HEK293T (cell line): ENCODE measurements at regions not wholly inside any gene's neighbourhood (a gene's known extent, or its start where the extent isn't known, plus 50 kb on each side); places are given as distances from the start of the nearest gene placed in this dataset.
"Not testable (repeated sequence)": the region's sequence is repeated elsewhere in the genome, so short reads cannot be mapped to it uniquely, and the experiment has no call there.

Source experiments
- CTCF ChIA-PET: fragments of 350-600 bp; formaldehyde crosslinking; extraction: SDS; loops from one replicate; lab custom pipeline; 2021; ENCODE audit warnings: antibody characterized with exemption, inconsistent platforms; lab: Yijun Ruan, JAX
- POLR2A ChIA-PET: fragments of 350-600 bp; formaldehyde crosslinking; extraction: SDS; loops from one replicate; lab custom pipeline; 2020; ENCODE audit warnings: antibody characterized with exemption, inconsistent platforms; lab: Yijun Ruan, JAX
- DNase-seq: peaks from one replicate; pipeline ENCODE4 v3.0.0; 2012; ENCODE audit warnings: mixed read lengths; ENCODE audit errors: extremely low spot score
- ARNT ChIP-seq: fragments of 450-650 bp; IDR thresholded peaks from 2 replicates; pipeline ENCODE4 v1.6.1; 2017; ENCODE audit warnings: mild to moderate bottlenecking
- BHLHE40 ChIP-seq: fragments of 450-650 bp; IDR thresholded peaks from 2 replicates; pipeline ENCODE4 v1.6.1; 2016; ENCODE audit warnings: mild to moderate bottlenecking, moderate library complexity, borderline replicate concordance
- CTBP1 ChIP-seq: fragments of 450-650 bp; IDR thresholded peaks from 2 replicates; pipeline ENCODE4 v1.6.1; 2016; ENCODE audit warnings: borderline replicate concordance
- ELF4 ChIP-seq: fragments of 450-650 bp; IDR thresholded peaks from 2 replicates; pipeline ENCODE4 v1.6.1; 2017; ENCODE audit warnings: antibody characterized with exemption
- FOXA1 ChIP-seq: fragments of 450-650 bp; IDR thresholded peaks from 2 replicates; pipeline ENCODE4 v1.6.1; 2016; ENCODE audit warnings: mild to moderate bottlenecking
- FOXK2 ChIP-seq: fragments of 450-650 bp; IDR thresholded peaks from 2 replicates; pipeline ENCODE4 v1.6.1; 2016; ENCODE audit warnings: mild to moderate bottlenecking
- FOXM1 ChIP-seq: fragments of 450-650 bp; IDR thresholded peaks from 2 replicates; pipeline ENCODE4 v1.6.1; 2017; ENCODE audit warnings: mild to moderate bottlenecking, borderline replicate concordance
- HDGF ChIP-seq: fragments of 450-650 bp; IDR thresholded peaks from 2 replicates; pipeline ENCODE4 v1.6.1; 2017; ENCODE audit warnings: antibody characterized with exemption, borderline replicate concordance
- L3MBTL2 ChIP-seq: fragments of 450-650 bp; conservative IDR thresholded peaks from 2 replicates; pipeline ENCODE4 v1.6.1; 2016; ENCODE audit warnings: mild to moderate bottlenecking
- LEF1 ChIP-seq: fragments of 450-650 bp; IDR thresholded peaks from 2 replicates; pipeline ENCODE4 v1.6.1; 2017; ENCODE audit warnings: mild to moderate bottlenecking, borderline replicate concordance
- NFRKB ChIP-seq: fragments of 450-650 bp; IDR thresholded peaks from 2 replicates; pipeline ENCODE4 v1.6.1; 2016; ENCODE audit warnings: mild to moderate bottlenecking, moderate library complexity
- PKNOX1 ChIP-seq: fragments of 450-650 bp; IDR thresholded peaks from 2 replicates; pipeline ENCODE4 v1.6.1; 2016
- SP1 ChIP-seq: fragments of 450-650 bp; IDR thresholded peaks from 2 replicates; pipeline ENCODE4 v1.6.1; 2017
- SUZ12 ChIP-seq: fragments of 450-650 bp; IDR thresholded peaks from 2 replicates; pipeline ENCODE4 v1.6.1; 2016; ENCODE audit warnings: mild to moderate bottlenecking
- TARDBP ChIP-seq: fragments of 450-650 bp; IDR thresholded peaks from 2 replicates; pipeline ENCODE4 v1.6.1; 2016
- ZNF384 ChIP-seq: fragments of 450-650 bp; IDR thresholded peaks from 2 replicates; pipeline ENCODE4 v1.6.1; 2016

- TF ChIP-seq SP1 (no peak), FOXM1 (no peak), ARNT (no peak), SUZ12 (no peak), TARDBP (no peak), ELF4 (no peak), NFRKB (no peak), FOXA1 (no peak), FOXK2 (no peak), PKNOX1 (no peak)
- ChIA-PET POLR2A (no interaction called here), CTCF (no interaction called here)
- DNase-seq: no peak
Measured at GRCh38 chr3:6039971-6040370, 820.9 kb upstream of the GRM7 start.

DNA sequence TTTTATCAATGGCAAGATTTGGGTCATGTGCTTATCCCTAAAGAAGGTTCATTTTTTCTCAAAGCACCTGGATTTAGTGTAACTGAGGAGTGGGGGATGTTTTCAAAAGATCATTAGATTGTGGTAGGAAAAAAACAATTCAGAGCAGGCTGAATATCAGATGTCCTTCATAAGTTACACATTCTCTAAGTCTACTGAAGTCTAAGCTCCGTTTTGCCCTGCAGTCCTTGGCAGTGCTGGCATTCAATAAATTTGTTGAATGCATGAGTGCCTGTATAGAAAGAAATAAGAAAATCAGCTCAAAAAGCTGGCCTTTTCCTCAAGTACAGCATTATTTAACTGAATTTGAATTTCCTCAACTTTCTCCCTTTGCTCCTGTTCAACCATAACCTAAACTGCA is 819.0 kb upstream of the GRM7 start:
- TF ChIP-seq SUZ12 (no peak), L3MBTL2 (no peak), FOXA1 (no peak), FOXM1 (no peak), FOXK2 (no peak), ELF4 (no peak), BHLHE40 (no peak), ARNT (no peak), NFRKB (no peak), CTBP1 (no peak), PKNOX1 (no peak), ZNF384 (no peak), TARDBP (no peak), LEF1 (no peak)
- no peak for DNase-seq
- CTCF ChIA-PET: no interaction called here
- POLR2A ChIA-PET: no interaction called here

- CTCF ChIA-PET: no interaction called here
- TF ChIP-seq SUZ12 (no peak), FOXM1 (no peak), CTBP1 (no peak), NFRKB (no peak), TARDBP (no peak), HDGF (no peak), FOXK2 (no peak), ZNF384 (no peak), ELF4 (no peak), PKNOX1 (no peak), BHLHE40 (no peak), ARNT (no peak)
- no peak for DNase-seq
- POLR2A ChIA-PET: no interaction called here
Measured at GRCh38 chr3:6047016-6047415, 813.9 kb upstream of the GRM7 start.

- TF ChIP-seq BHLHE40: no peak
- TF ChIP-seq PKNOX1: no peak
- no peak for TF ChIP-seq HDGF
- no peak for TF ChIP-seq FOXK2
- TF ChIP-seq ZNF384: no peak
- TF ChIP-seq ARNT: no peak
- TF ChIP-seq CTBP1: no peak
- TF ChIP-seq LEF1: no peak
- TF ChIP-seq SUZ12: no peak
- no peak for DNase-seq
- ChIA-PET POLR2A (no interaction called here), CTCF (no interaction called here)
Measured at GRCh38 chr3:6060251-6060650, 800.7 kb upstream of the GRM7 start.

DNA sequence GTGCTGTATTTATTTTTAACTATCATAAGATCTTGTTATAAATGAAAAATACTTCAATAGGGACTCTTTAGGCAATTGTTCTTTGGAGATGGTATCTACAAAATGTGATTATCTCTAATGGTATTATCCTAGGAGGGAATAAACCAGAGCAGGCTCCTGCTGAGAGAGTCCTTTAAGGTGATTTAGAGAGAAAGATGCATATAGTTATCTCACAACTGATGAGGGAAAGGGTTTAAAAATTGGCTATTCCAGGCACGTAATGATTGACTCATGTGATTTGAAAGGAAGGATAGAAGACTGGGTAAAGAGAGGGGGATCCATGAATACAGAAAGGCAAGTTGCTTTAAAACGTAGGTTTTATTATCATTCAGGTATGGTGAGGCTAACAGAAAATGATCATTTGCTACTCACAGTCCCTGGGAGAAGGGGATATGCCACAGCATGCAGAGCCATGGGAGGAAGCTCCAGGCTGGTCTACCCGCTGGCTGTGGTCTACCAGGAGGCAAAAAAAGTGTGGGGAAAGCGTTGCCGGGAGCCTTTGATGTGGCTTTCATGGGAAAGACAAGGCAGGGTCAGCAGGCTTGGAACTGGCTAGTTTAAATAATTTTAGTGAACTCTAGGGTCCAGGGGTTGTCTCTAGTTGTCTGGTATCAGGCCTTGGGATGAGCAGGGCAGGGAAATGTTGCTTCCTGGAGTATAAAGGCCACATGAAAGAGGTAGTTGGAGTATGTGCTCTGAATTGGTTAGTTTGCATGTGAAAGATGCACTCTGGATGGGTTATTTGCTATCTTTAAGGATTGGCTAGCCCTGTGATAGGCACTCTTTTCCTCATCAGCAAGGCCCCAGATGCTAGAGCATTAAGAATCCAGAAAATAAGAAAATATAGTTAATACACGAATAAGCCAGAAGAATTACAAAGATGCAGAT is 798.4 kb upstream of the GRM7 start:
- no peak for TF ChIP-seq L3MBTL2
- no peak for TF ChIP-seq CTBP1
- TF ChIP-seq HDGF: no peak
- no peak for TF ChIP-seq SUZ12
- TF ChIP-seq SP1: no peak
- TF ChIP-seq LEF1: no peak
- DNase-seq: no peak
- CTCF ChIA-PET: no interaction called here
- POLR2A ChIA-PET: no interaction called here

DNA sequence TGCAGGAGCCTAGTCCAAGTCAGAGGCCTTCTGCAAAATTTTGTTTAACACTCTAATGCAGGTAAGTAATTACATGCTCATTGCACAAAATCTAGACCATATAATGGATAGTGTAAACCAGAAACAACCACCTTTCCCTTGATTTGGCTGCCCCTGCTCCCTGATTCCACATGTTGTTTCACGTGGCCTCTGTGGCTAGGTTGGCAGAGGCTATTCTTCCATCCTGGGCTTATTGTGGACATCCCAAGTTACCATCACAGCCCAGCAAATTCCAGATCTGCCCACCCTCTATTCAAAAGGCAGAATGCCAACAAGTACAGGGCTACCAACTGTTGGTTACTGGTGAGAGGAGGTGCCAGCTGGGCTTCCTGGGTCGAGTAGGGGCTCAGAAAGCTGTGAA is 794.5 kb upstream of the GRM7 start:
- ChIA-PET CTCF (no interaction called here), POLR2A (no interaction called here)
- TF ChIP-seq PKNOX1 (no peak), ZNF384 (no peak), SP1 (no peak), HDGF (no peak), FOXK2 (no peak), ARNT (no peak), ELF4 (no peak)
- DNase-seq: no peak

DNA sequence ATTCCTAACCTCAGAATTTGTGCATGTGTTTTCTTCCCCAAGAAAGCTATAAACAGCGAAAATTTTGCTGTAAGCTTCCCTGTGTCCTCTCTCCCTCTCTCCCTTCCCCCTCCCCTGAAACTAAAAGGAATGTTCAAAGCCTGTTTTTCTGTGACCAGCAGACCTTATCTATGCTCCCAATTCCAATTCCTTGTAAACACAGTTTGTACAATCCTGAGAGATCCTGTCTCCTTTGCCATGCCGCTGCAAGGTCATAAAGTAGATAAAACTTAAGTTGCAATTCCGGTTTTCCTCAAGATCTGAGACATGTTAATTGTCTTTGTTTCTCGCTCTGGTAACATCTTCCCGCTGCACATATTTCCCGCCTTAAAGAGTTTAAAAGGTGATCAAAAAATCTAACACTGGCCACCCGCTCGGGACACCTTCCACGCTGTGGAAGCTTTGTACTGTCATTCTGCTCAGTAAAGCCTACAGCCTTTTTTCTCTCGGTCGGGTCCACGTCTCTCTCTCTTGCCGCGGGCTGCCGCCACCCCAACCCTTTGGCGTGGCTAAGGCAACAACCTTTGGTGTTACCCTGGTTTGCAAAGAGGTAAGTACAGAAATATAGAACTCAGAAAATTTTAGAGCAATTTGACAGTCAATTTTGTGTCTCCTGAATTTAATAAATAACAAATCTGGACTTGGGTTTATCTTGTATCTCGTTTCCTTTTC is 793.9 kb upstream of the GRM7 start:
- DNase-seq, CTCF ChIA-PET, POLR2A ChIA-PET: not testable (repeated sequence)
